ENCODE measurements at regions not wholly inside any gene's neighbourhood (a gene's known extent, or its start where the extent isn't known, plus 50 kb on each side); places are given as distances from the start of the nearest gene placed in this dataset.

GRCh38 chr10:94080108-94080507 lies 86.4 kb downstream of the PLCE1 start:
- no peak for TF ChIP-seq POLR2AphosphoS5 (IDR thresholded peaks at IDR 0.05)
- no peak for TF ChIP-seq POLR2A (IDR thresholded peaks at IDR 0.05)
- no peak for TF ChIP-seq CTCF (IDR thresholded peaks at IDR 0.05)
- no peak for TF ChIP-seq EP300 (IDR thresholded peaks at IDR 0.05)

Data from gastroesophageal sphincter (tissue), 3 donors.